Inferior parietal cortex (tissue), 1 donor: ENCODE measurements at regions not wholly inside any gene's neighbourhood (a gene's known extent, or its start where the extent isn't known, plus 50 kb on each side); places are given as distances from the start of the nearest gene placed in this dataset.

Experiments
- DNase-seq: peaks from one replicate; pipeline ENCODE4 v3.0.0-alpha.2; 2016; ENCODE audit errors: extremely low spot score

DNA sequence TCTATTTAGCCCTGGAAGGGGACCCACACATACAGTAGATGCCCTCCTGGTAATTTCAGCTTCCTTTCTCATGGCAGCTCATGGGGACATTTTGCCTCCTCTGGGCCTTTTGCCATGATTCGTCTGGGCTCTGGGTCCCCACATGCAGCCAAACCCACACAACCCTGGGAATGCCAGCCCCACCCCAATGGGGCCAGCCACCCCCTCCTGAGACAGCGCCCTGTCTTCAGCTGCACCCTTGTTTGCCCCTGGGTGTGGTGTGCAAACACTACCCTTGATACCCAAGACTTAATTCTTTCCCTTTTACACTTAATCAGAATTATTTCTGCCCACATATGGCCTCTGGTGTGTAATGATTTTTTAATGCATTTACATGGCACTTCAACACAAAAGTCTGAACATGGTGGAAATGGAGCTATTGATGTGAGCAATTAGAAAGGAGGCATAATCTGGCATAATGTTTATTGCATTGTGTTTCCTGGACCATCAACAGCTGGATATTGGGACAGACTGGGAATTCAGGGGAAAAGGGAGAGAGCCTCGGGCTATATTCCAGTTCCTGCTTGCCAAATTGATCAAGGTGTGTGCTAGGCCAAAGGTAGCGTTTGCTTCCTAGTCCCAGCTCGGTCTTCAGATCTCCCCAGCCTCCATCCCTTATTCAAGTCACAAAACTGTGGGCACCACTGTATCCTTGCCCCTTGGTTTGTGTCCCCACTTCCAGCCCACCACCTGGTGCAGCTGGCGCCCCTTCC, 85.0 kb upstream of the ANO1 start:
- no peak for DNase-seq

DNA sequence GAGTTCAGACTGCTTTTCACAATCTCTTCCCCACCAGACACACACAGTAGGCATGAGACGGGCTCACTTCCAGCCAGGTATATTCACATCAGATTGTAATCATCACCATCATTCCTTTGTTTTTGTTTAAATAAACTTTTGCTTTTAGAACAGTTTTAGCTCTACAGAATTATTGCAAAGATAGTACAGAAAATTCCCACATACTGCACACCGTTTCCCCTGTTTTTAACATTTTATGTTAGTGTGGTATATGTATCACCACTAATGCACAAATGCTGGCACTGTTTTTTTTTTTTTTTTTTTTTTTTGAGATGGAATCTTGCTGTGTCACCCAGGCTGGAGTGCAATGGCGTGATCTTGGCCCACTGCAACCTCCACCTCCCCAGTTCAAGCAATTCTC, 83.3 kb upstream of the ANO1 start:
- DNase-seq = no peak

DNA sequence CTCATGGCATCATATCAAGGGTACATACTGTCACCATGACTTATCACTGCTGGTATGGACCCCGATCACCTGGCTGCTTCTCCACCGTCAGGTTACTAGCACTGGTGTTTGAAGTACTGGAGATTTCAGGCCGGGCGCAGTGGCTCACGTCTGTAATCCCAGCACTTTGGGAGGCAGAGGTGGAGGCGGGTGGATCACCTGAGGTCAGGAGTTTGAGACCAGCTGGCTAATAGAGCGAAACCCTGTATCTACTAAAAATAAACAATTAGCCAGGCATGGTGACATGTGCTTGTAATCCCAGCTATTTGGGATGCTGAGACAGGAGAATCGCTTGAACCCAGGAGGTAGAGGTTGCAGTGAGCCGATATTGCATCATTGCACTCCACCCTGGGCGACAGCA, 82.4 kb upstream of the ANO1 start:
- no peak for DNase-seq

DNA sequence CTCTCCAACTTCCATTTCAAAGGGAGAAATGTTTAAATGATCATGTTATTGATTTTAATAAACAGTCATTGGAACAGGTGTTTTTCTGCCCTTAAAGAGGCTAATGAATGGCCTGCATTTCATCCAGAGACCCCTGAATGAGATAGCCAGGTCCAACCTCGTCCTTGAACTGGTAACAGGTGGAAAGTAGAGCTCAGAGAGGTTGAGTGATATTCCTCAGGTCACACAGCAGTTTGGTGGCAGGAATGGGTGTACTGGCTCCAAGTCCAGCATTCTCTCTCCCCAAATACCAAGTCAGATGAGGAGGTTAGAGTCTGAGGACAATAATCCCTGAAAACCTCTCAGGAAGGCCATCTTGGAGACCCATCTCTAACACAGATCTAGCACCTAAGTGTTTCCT, 81.7 kb upstream of the ANO1 start:
- DNase-seq = no peak

DNA sequence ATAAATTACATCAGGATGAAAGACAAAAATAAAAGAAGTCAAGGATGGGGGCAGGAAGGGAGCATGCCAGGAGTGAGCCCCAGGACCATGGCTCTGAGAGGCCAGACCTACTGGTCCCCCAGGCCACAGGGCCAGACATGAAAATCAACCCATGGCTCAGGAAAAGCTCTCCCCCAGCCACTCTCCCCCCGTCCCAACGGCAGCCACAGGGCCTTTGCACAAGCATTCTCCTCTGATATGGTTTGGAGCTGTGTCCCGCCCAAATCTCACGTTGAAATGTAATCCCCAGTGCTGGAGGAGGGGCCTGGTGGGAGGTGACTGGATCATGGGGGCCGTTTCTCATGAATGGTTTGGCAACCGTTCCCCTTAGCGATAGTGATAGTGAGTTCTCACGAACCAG, 80.8 kb upstream of the ANO1 start:
- DNase-seq = no peak

DNA sequence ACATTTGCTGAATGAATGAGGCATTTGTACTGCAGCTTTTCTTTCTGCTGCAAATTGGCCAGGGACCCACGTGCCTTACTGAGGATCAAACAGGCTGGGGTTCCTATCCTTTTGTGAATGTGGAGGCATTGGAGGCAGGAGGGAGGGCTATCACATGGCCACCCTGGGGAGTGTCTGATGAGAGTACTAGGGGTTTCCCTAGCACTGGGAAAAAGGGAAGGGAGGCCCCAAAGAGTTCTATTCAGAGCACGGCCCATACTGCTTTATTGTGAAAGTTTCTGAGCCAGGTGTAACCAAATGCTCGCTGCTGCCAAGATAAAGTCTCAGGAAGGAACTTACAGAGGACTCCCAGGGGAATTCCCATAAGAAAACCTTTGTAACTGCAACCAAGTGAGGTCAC, 78.4 kb upstream of the ANO1 start:
- no peak for DNase-seq

DNA sequence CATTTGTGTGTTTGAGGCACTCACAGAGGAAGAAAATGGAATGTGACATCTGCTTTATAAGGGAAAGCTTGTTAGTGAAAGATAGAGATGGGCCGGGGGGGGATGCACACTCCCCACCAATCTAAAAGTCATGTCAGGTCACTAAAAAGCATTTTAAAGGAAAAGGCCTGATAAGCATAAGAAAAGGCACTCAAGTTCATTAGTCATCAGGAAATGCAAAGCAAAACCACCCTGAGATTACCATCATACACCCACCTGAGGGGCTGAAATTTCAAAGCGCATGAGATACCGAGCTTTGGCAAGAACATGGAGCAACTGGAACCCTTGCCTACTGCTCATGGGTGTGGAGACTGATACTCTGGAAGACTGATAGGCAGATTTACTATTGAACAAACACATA, 77.9 kb upstream of the ANO1 start:
- no peak for DNase-seq

DNA sequence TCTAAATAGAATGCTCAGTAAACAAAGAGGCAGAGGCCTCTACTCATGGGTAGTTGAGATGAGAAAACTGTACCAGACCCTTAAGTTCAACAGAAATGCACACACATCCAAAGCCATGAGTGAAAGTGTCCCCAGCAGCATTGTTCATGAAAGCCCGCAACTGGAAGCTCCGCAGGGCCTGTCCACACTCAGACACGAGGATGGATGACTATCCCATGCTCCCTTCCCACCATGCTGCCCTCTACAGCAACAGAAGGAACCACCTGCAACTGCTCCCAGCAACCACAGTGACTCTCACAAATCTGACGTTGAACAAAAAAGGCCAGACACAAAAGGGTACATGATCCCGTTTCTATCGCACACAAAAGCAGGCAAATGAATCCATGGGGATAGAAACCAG, 76.9 kb upstream of the ANO1 start:
- DNase-seq = no peak

DNA sequence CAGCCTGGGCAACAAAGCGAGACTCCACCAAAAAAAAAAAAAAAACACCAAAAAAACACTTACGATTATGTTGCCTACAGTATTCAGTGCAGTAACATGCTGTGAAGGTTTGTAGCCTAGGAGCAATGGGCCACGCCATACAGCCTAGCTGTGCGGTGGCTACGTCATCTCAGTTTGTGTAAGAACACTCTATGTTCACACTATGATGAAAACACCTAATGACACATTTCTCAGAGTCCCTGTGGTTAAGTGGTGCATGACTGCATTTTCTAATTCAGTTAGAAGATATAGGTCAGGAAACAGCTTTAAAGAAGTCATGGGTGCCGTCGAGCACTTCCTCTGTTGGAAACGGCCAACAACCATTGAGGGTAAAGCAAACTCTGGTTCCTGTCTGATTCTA, 75.7 kb upstream of the ANO1 start:
- DNase-seq = no peak

DNA sequence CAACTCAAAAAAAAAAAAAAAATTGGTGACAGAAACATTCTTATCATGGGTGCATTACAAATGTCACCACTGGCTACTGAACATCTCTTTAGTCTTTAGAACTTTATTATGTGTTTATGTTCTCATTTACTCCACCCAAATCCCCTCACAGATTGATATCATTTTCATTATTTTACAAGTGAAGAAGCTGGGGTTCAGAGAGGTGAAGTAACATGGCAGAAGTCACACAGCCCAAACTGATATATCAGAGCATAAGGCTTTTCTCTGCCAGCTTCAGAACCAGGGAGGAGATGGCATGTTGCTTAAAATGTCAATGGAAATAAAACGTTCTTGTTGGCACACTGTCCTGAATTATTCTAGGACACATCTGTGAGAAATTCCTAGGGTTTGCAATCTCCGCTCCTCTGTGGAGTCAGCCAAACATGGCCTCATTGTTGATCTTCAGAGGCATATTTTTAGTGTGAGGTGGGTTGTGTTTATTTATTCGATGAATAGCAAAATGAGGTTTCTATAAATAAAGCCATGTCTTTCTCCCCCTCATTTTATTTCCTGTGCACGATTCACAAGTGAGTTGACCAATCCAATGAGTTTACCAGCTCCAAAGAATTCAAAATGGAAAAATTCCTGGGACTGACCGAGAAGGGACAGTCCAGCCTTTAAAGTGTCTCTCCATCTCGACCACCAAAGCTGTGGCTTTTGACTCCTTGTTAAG, 72.9 kb upstream of the ANO1 start:
- no peak for DNase-seq

DNA sequence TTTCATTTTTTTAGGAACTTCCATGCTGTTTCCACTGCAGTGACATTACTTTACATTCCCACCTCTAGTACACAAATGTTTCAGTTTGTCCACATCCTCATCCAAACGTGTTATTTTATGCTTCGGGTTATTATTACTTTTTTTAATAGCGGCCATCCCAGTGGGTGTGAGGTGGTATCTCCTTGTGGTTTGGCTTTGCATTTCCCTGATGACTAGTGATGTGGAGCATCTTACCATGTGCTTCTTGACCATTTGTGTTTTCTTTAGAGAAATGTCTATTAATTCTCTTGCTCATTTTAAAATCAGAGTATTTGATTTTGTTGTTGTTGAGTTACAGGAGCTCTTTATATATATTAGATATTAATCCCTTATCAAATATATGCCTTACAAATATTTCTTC, 70.3 kb upstream of the ANO1 start:
- no peak for DNase-seq

DNA sequence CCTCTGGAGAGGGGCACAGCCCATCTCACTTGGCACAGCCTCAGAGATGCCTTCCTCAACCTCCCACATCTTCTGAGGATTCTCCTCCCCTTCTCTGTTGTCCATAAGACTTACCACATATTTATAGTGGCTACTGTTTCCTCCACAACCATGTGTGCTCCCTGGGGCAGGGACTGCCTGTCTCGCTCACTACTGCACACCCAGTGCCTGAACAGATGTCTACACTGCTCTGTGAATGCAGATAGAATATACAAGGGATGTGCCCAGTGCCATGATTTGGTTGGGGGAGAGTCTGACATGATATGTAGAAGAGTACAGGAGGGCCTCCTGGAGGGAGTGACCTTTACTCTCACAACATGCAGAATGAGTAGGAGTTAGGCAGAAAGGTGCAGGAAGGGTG, 67.3 kb upstream of the ANO1 start:
- DNase-seq = no peak

DNA sequence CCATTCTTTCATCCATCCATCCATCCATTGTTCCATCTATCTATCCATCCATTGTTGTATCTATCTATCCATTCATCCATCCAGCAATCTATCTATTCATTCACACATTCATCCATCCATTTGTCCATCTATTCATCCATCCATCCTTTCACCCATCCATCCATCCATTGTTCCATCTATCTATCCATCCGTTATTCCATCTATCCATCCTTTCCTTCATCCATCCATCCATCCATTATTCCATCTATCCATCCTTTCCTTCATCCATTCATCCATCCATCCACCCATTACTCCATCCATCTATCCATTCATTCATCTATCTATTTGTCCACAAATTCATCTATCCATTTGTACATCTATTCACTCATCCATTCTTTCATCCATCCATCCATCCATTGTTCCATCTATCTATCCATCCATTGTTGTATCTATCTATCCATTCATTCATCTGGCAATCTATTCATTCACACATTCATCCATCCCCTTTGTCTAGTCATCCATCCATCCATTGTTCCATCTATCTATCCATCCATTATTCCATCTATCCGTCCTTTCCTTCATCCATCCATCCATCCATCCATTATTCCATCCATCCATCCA, 65.9 kb upstream of the ANO1 start:
- DNase-seq = no peak

DNA sequence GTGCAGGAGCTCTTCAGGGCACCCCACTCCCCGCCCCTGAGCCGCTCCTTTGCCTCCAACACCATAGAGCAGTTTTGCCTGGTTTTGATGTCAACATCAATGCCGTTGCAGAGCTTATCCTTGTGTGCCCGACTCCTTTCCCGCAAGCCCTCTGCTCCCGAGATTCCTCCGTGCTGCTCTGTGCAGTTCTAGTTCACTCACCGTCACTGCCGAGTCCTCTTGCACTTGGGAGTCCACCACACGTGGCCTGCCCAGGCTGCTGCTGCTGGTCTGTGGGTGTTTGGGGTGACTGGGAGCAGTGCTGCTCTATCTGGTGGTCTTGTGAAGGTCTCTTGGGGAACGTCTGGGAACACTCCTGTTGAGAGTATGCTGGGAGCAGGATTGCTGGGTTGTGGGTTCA, 63.8 kb upstream of the ANO1 start:
- no peak for DNase-seq

DNA sequence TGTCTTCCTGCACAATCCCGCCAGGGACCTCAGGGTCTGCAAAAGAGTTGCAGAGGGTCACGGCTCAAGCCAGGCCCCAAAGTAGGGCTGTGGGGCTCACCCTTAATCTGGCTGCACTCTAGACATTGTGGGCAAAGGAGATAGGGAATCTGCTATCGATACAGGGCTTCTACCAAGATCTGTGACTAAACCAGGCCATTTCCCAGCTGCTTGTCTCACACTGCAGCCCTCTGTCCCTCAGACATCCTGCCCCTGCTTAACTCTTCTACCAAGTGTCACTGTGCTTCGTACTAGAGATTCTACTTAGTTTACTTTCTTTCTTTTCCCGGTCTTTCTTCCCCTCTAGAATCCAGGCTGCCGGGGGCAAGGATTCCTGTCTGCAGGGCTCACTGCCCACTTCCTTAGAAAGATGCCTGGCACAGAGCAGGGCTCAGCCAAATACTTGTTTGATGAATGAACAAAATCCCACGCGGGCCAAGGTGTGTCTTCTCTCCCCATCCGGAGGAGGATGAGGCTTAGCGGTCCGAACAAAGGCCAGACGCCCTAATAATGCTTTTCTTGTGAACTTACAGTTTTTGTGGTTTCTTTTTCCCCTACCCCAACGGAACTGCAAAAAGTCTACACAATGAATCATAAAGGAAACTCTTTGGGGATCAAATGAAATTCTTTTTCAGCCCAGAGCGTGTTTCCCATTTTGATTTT, 61.3 kb upstream of the ANO1 start:
- no peak for DNase-seq

DNA sequence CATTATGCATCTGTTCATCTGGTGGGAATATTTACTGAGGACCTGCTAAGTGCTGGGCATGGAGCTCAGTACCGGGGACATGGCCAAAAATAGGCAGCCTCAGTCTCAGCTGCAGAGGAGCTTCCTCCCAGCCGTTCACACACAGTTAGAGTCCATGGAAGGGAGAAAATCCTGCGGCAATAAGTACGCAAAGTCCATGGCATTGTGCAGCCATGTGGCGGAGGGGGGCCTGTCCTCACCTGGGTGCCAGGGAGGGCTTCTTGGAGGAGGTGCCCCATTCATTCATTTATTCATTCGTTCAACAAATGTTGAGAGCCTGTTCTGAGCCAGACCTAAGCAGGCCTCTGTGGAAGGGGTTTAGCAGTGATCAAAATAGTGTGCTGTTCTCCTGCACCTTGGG, 59.3 kb upstream of the ANO1 start:
- DNase-seq = no peak

DNA sequence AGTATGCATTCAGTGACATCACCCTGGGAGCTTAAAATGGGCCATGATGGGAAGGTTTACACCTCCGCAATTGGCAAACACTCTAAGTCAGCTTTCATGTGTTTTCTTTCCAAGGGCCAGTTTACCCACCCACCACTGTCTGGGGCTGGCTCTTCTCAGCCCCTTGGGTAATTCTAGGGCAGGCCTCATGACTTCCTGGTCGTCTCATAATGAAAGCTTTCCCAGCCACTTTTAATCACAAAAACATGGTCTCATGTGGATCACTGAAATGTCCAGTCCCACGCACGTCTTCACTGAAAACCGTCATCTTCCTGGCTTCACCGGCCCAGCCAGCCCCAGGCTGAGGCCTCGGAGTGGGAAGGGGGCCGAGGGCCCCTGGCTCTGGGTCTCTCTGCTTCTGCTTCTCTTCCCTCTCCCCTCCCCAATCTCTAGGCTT, 58.5 kb upstream of the ANO1 start:
- no peak for DNase-seq

DNA sequence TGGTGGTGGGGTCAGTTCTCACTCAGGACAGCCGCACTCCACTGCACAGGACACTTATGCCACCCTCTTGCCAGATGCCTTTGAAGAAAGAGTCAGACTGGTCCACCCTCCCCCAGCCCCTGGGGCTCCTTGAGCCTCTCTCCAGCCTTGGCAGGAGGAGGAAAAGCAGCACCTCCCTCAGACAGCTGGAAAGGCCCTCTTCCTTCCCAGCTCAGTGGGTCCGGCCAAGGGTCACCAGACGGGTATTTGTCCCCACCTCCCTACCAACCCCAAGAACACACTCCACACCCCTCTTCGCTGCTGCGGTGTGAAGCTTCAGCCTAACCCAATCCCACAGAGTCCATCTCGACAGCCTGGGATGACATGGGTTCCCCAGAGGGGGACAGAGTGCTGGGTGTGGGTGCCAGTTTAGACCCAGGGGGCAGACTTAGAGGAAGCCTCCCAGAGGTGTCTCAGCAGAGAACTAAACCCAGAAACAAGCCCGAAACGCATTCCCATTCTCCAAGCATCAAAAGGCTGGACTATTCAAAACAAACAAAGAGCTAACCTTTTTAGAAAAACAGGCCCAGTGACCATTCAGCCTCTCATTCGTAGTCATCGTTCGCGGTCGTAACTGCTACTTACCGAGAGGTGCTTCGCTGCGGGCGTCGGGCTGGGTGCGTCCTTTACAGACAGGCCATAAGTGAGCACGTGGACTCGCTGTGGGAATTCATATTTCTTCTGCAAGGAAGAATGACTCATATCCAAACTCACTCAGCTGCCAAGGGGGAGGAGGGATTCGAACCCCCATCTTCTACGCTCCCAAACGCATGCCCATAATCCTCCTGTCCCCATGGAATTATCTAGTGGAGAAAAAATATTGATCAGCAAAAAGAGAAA, 57.5 kb upstream of the ANO1 start:
- no peak for DNase-seq

DNA sequence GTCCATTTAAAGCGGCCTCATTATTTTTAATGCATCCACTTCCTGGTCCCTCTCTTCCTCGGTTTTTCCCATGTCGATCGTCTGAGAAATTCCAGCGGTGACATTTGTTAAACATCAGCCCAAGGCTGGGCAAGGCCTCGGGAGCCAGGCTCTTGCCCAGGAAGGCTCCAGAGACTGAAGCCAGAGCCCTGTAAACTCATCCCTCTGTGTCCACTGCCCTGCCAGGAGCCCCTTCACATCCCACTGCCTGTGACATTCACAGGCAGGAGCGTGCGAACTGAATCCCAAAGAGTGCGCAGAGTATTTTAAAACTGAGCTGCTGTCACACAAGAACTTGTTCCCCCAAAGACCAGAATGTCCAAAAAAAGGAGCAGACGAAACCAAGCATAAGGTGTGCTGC, 56.5 kb upstream of the ANO1 start:
- no peak for DNase-seq

DNA sequence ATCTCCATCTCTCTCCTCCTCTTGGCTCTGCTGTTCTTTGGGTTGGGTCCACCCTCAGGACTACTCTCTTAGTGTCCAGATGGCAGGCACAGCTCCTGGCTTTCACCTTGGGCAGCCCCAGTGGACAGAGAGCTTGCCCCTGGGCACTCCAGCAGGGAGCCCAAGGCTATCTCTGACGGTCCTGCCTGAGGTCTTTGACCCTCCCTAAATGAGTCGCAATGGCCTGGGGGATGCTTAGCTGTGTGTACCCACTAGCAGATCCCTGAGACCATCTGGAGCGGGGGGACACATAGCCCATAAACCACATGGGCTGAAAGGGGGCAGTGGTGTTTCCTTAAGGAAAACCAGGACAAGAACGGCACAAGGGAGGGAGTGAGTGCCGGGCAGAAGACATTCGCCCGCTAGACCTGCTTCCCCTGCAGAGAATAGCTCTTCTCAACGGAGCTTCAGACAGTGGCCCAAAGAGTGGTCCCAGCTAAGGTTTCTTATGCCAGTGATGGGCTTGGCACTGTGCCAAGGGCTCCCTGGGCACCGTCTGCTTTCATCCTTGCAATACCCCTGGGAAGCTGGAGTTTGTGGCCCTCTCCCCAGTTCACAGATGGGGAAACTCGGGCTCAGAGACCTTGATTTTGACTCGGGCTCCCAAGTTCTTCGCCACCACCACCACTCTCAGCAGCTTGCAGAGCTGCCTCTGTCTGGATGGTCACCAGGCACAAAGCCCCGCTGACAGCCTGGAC, 53.9 kb upstream of the ANO1 start:
- DNase-seq = no peak

DNA sequence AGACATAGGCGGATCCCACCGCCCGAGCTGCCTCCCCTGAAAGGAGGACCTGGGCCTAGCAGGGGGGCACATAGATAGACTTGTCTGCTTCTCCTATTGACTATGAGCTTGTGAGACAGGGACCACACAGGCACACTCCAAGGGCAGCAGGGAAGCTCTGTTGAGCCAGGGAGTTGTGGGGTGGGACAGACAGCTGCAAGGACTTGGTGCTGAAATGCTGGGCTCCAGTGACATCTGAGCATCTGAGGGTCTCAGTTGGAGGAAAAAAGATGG, 53.4 kb upstream of the ANO1 start:
- no peak for DNase-seq
